GM23248 (cell line): ENCODE measurements at regions not wholly inside any gene's neighbourhood (a gene's known extent, or its start where the extent isn't known, plus 50 kb on each side); places are given as distances from the start of the nearest gene placed in this dataset.
"Not testable (repeated sequence)": the region's sequence is repeated elsewhere in the genome, so short reads cannot be mapped to it uniquely, and the experiment has no call there.

Source experiments
- EZH2 ChIP-seq: fragments of 200-600 bp; sonication (generic); IDR thresholded peaks from 2 replicates; pipeline ENCODE4 v1.6.1; 2018; ENCODE audit warnings: antibody characterized with exemption, mild to moderate bottlenecking; ENCODE audit not compliant: insufficient read depth, poor library complexity, severe bottlenecking
- EZH2phosphoT487 ChIP-seq: fragments of 200-600 bp; sonication (generic); IDR thresholded peaks from 2 replicates; pipeline ENCODE4 v1.6.1; 2018; ENCODE audit warnings: antibody characterized with exemption, moderate library complexity, mild to moderate bottlenecking, low read depth; ENCODE audit not compliant: insufficient read depth

DNA sequence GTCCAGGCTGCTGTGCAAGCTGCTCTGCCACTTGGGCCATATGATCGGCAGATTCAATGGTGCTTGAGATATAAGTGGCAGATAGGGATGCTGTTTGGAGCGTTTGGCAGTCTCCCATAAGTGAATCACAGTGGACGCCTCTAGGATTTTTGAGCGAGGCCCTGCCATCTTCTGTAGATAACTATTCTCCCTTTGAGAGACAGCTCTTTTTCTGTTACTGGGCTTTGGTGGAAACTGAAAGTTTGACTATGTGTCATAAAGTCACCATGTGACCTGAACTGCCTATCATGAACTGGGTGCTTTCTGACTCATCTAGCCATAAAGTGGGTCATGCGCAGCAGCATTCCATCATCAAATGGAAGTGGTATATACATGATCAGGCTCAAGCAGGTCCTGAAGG is 412.5 kb upstream of the GRID2 start:
- TF ChIP-seq EZH2, EZH2phosphoT487: not testable (repeated sequence)
